PC-3 (cell line): ENCODE measurements at regions not wholly inside any gene's neighbourhood (a gene's known extent, or its start where the extent isn't known, plus 50 kb on each side); places are given as distances from the start of the nearest gene placed in this dataset.

Experiments
- ATAC-seq: fragments of 200-7000 bp; cut with Tn5 transposase; 2 replicates; pipeline ENCODE4 v1.9.1; 2020; ENCODE audit warnings: mild to moderate bottlenecking, moderate library complexity
- BruUV-seq: library from RNA; stranded (reverse); fragments of 400-500 nt; replicated peaks from 2 replicates; lab custom pipeline; 2021; lab: Mats Ljungman, UMichigan
- CTCF ChIA-PET: fragments of 300-600 bp; sonication (Branson Sonifier 250); formaldehyde crosslinking; loops from one replicate; lab custom pipeline; 2022; ENCODE audit warnings: antibody characterized with exemption; lab: Charles Lee
- POLR2A ChIA-PET: fragments of 300-600 bp; sonication (Branson Sonifier 250); formaldehyde crosslinking; loops from one replicate; lab custom pipeline; 2022; ENCODE audit warnings: antibody characterized with exemption; ENCODE audit not compliant: unreplicated experiment; lab: Charles Lee
- DNase-seq: peaks from one replicate; pipeline ENCODE4 v3.0.0-alpha.2; 2015
- H2AFZ ChIP-seq: fragments of 300-600 bp; sonication (generic); 2 replicates; pipeline ENCODE4 v1.6.0; 2016; ENCODE audit warnings: antibody characterized with exemption, low read length
- H3F3A ChIP-seq: fragments of 300-600 bp; sonication (generic); one replicate; pipeline ENCODE4 v1.6.0; 2017; ENCODE audit warnings: antibody characterized with exemption, low read length, control low read depth, mild to moderate bottlenecking; ENCODE audit not compliant: unreplicated experiment
- H3K27ac ChIP-seq: fragments of 300-600 bp; sonication (generic); 2 replicates; pipeline ENCODE4 v1.5.1; 2016; ENCODE audit warnings: mild to moderate bottlenecking, low read length
- H3K27me3 ChIP-seq: fragments of 300-600 bp; sonication (generic); 2 replicates; pipeline ENCODE4 v1.6.1; 2016; ENCODE audit warnings: low read length, mixed read lengths
- H3K36me3 ChIP-seq: fragments of 300-600 bp; sonication (generic); 2 replicates; pipeline ENCODE4 v1.6.1; 2016; ENCODE audit warnings: low read depth, mixed run types, low read length, mixed read lengths
- H3K4me1 ChIP-seq: fragments of 300-600 bp; sonication (generic); 2 replicates; pipeline ENCODE4 v1.5.1; 2016; ENCODE audit warnings: low read length; ENCODE audit not compliant: insufficient read depth
- H3K4me2 ChIP-seq: fragments of 300-600 bp; sonication (generic); 2 replicates; pipeline ENCODE4 v1.6.0; 2016; ENCODE audit warnings: low read length
- H3K4me3 ChIP-seq: fragments of 300-600 bp; sonication (generic); 2 replicates; pipeline ENCODE4 v1.5.1; 2016; ENCODE audit warnings: mild to moderate bottlenecking, low read length, mixed read lengths
- H3K79me2 ChIP-seq: fragments of 300-600 bp; sonication (generic); 2 replicates; pipeline ENCODE4 v1.6.1; 2017; ENCODE audit warnings: low read length, mixed read lengths
- H3K9ac ChIP-seq: fragments of 300-600 bp; sonication (generic); 2 replicates; pipeline ENCODE4 v1.6.0; 2016; ENCODE audit warnings: mild to moderate bottlenecking, low read length
- H3K9me2 ChIP-seq: fragments of 300-600 bp; sonication (generic); replicated peaks from 2 replicates; pipeline ENCODE4 v1.6.1; 2016; ENCODE audit warnings: mixed run types, low read length, mixed read lengths
- H3K9me3 ChIP-seq: fragments of 300-600 bp; sonication (generic); 2 replicates; pipeline ENCODE4 v1.6.1; 2016; ENCODE audit warnings: low read length, mixed read lengths
- H4K20me1 ChIP-seq: fragments of 300-600 bp; sonication (generic); 2 replicates; pipeline ENCODE4 v1.6.1; 2016; ENCODE audit warnings: low read length, mixed read lengths
- EZH2 ChIP-seq: fragments of 300-600 bp; sonication (generic); IDR thresholded peaks from one replicate; pipeline ENCODE4 v1.6.1; 2017; ENCODE audit warnings: antibody characterized with exemption, mild to moderate bottlenecking, low read length; ENCODE audit not compliant: unreplicated experiment
- EZH2phosphoT487 ChIP-seq: fragments of 300-600 bp; sonication (generic); IDR thresholded peaks from 2 replicates; pipeline ENCODE4 v1.6.1; 2018; ENCODE audit warnings: mild to moderate bottlenecking, antibody characterized with exemption, low read length, borderline replicate concordance
- intact Hi-C: fragments of 100-400 bp; cut with micrococcal nuclease; formaldehyde crosslinking; loops from 2 replicates; pipeline ENCODE4 v1.9.0; 2023
- TF ChIP-seq, protein P1 (sequence below): fragments of 300-600 bp; sonication (generic); conservative IDR thresholded peaks from 2 replicates; pipeline ENCODE4 v1.5.1; 2017; ENCODE audit warnings: antibody characterized with exemption, low read depth, mild to moderate bottlenecking, low read length

DNA sequence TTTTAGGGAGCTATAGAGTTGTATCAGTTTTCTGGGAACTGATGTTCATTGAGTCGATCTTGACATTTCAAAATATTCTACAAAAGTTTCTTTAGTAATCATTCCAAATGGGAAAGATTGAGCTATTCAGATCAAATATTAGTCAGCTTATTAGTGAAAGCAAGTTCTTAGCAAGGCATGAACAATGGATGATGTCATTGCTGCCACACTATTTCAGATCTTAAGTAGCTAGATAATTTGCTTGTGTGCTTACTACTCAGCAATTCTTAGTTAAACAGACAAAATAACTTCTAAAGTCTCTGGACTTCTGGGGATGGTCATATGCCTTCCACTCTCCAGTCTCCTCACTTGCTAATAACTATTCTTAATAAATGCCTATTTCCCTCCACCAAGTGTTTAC, 69.0 kb upstream of the CDH8 start:
- H2AFZ ChIP-seq: no peak overlapping the region
- no peaks in the 10 kb centered on the region; the same call in 1 of the 2 replicates for H3K4me1 ChIP-seq
- no peak for ATAC-seq
- H3K27ac ChIP-seq: no peak overlapping the region
- H3K4me2 ChIP-seq: no peak overlapping the region
- H3K9ac ChIP-seq: no peak overlapping the region
- no peaks in the 10 kb centered on the region for H3F3A ChIP-seq
- ChIA-PET POLR2A (no interaction called here), CTCF (no interaction called here)
- H4K20me1 ChIP-seq: no peaks in the 10 kb centered on the region
- H3K4me3 ChIP-seq: no peak overlapping the region
- no peak for DNase-seq
- no peaks in the 10 kb centered on the region for H3K9me3 ChIP-seq
- no peaks in the 10 kb centered on the region for H3K36me3 ChIP-seq
- no TSS peak for BruUV-seq
- H3K79me2 ChIP-seq: no peaks in the 10 kb centered on the region
- TF ChIP-seq EZH2 (no peak), EZH2phosphoT487 (no peak)
- TF ChIP-seq, protein P1, sequence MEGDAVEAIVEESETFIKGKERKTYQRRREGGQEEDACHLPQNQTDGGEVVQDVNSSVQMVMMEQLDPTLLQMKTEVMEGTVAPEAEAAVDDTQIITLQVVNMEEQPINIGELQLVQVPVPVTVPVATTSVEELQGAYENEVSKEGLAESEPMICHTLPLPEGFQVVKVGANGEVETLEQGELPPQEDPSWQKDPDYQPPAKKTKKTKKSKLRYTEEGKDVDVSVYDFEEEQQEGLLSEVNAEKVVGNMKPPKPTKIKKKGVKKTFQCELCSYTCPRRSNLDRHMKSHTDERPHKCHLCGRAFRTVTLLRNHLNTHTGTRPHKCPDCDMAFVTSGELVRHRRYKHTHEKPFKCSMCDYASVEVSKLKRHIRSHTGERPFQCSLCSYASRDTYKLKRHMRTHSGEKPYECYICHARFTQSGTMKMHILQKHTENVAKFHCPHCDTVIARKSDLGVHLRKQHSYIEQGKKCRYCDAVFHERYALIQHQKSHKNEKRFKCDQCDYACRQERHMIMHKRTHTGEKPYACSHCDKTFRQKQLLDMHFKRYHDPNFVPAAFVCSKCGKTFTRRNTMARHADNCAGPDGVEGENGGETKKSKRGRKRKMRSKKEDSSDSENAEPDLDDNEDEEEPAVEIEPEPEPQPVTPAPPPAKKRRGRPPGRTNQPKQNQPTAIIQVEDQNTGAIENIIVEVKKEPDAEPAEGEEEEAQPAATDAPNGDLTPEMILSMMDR: no peak
- no peaks in the 10 kb centered on the region for H3K27me3 ChIP-seq
- intact Hi-C loops: no loop called here
- H3K9me2 ChIP-seq: no peaks in the 10 kb centered on the region

DNA sequence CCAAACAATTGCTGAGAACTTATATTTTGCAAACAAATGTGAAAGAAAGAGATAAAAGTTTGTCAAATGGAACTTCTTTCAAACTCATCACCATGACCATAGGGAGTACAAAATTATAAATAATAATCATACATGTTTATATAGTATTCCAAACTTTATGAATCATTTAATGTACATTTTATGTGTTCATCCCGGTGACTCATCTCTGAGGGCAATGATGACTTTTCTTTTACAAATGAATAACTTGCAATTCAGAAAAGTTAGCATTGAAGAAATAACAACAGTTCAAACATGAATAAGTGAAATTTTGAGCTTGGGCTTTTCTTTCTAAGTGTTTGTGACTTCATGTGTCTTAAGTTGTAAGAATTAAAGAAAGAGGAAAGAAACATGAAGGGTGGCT, 66.3 kb upstream of the CDH8 start:
- ATAC-seq (no peak; the same call in 1 of the 2 replicates), DNase-seq (peak; percentile 36)
- Histone ChIP-seq H3K79me2 (no peaks in the 10 kb centered on the region), H3K9me3 (no peaks in the 10 kb centered on the region), H3K9ac (no peak overlapping the region), H3K27me3 (no peaks in the 10 kb centered on the region), H3K4me1 (no peaks in the 10 kb centered on the region; the same call in 1 of the 2 replicates), H3K27ac (no peak overlapping the region), H3K36me3 (no peaks in the 10 kb centered on the region), H2AFZ (no peak overlapping the region), H3F3A (no peaks in the 10 kb centered on the region), H4K20me1 (no peaks in the 10 kb centered on the region), H3K9me2 (no peaks in the 10 kb centered on the region), H3K4me3 (no peak overlapping the region), H3K4me2 (no peak overlapping the region)
- intact Hi-C loops: no loop called here
- POLR2A ChIA-PET: no interaction called here
- BruUV-seq: no TSS peak
- CTCF ChIA-PET: no interaction called here
- TF ChIP-seq, protein P1: no peak
- no peak for TF ChIP-seq EZH2
- no peak for TF ChIP-seq EZH2phosphoT487

DNA sequence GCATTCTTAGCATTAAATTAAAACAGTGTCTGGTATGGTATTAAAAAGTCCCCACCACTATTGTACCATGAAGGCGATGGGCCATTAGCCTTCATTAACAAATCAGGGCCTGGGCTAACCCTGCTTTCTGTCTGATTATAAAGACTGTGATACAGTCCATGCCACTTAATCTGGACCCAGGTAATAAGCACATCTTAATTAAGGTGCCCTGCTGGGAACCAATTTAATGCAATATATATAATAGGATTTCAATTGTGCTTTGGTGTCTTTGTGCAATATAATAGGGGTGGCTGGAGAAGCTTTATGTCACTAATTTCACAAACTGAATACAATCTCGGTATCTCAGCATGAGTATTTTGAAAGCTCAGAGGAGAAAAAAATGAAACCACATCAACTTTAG, 64.4 kb upstream of the CDH8 start:
- intact Hi-C loops: no loop called here
- H3F3A ChIP-seq: no peaks in the 10 kb centered on the region
- TF ChIP-seq, protein P1: no peak
- no peak overlapping the region for H3K9ac ChIP-seq
- H3K27me3 ChIP-seq: peaks cover 6% of the 10 kb centered on the region; the same call in 1 of the 2 replicates
- H3K9me3 ChIP-seq: no peaks in the 10 kb centered on the region
- H3K79me2 ChIP-seq: no peaks in the 10 kb centered on the region
- no peaks in the 10 kb centered on the region for H4K20me1 ChIP-seq
- no peak overlapping the region for H3K4me3 ChIP-seq
- POLR2A ChIA-PET: no interaction called here
- no peak overlapping the region for H2AFZ ChIP-seq
- BruUV-seq: no TSS peak
- H3K9me2 ChIP-seq: no peaks in the 10 kb centered on the region
- CTCF ChIA-PET: no interaction called here
- no peak for ATAC-seq
- H3K36me3 ChIP-seq: no peaks in the 10 kb centered on the region
- no peak for DNase-seq
- H3K4me2 ChIP-seq: no peak overlapping the region
- no peak overlapping the region for H3K27ac ChIP-seq
- H3K4me1 ChIP-seq: no peaks in the 10 kb centered on the region; the same call in 1 of the 2 replicates
